GM12801 (cell line): ENCODE measurements at regions not wholly inside any gene's neighbourhood (a gene's known extent, or its start where the extent isn't known, plus 50 kb on each side); places are given as distances from the start of the nearest gene placed in this dataset.

Source experiments
- TF ChIP-seq, protein P1 (sequence below): IDR thresholded peaks from one replicate; pipeline ENCODE4 v1.5.1; 2011; ENCODE audit warnings: control low read depth; ENCODE audit not compliant: insufficient read length; ENCODE audit errors: extremely low read depth

- TF ChIP-seq, protein P1, sequence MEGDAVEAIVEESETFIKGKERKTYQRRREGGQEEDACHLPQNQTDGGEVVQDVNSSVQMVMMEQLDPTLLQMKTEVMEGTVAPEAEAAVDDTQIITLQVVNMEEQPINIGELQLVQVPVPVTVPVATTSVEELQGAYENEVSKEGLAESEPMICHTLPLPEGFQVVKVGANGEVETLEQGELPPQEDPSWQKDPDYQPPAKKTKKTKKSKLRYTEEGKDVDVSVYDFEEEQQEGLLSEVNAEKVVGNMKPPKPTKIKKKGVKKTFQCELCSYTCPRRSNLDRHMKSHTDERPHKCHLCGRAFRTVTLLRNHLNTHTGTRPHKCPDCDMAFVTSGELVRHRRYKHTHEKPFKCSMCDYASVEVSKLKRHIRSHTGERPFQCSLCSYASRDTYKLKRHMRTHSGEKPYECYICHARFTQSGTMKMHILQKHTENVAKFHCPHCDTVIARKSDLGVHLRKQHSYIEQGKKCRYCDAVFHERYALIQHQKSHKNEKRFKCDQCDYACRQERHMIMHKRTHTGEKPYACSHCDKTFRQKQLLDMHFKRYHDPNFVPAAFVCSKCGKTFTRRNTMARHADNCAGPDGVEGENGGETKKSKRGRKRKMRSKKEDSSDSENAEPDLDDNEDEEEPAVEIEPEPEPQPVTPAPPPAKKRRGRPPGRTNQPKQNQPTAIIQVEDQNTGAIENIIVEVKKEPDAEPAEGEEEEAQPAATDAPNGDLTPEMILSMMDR, result no peak
These were observed 915.7 kb downstream of the EFNA5 start for GRCh38 chr5:106755066-106755465.

GRCh38 chr5:106749826-106750225 lies 920.9 kb downstream of the EFNA5 start:
- TF ChIP-seq, protein P1, result no peak

GRCh38 chr5:106739127-106739526 lies 931.6 kb downstream of the EFNA5 start:
- TF ChIP-seq, protein P1, result no peak

DNA sequence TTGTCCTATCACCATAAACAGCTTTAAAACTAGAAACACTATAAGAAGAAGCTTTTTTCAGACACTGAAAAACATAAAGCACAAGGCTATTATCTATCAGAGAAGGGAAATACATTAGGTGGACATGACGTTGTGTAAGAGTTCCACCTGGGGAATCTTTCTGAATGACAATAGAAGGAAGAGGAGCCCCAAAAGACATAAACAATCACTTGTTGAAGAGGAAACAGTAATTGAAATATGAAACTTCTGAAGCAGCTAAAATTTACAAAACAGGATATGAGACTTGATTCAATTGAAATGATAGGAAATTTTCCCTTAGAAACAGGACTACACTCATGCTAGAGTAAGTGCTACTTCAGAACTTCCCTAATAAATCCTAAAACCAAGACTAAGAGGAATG lies 933.6 kb downstream of the EFNA5 start:
- TF ChIP-seq, protein P1, result no peak

GRCh38 chr5:106732624-106733023 lies 938.1 kb downstream of the EFNA5 start:
- TF ChIP-seq, protein P1, result no peak

- TF ChIP-seq, protein P1, result no peak
These were observed 939.8 kb downstream of the EFNA5 start for GRCh38 chr5:106730912-106731311.

DNA sequence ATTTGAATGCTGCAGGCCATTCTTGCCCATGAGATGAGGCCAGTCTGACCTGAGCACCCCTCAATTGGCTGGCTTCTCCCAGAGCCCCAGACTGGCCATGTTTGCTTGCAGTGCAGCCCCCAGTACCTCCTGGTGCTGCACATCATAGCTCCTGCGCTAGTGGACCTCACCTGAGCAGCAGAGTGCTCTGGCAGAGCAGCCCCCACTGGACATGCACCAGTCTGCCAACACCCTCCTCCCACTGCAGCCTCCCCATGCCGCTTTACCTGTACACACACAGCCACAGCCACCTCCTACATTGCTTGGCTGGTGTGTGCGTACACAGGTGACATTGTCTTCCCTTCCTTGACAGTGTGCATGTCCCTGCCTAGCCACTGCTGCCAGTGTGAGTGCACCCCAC lies 940.2 kb downstream of the EFNA5 start:
- TF ChIP-seq, protein P1, result no peak

GRCh38 chr5:106728208-106728607 lies 942.5 kb downstream of the EFNA5 start:
- TF ChIP-seq, protein P1, result no peak
